ENCODE measurements at regions not wholly inside any gene's neighbourhood (a gene's known extent, or its start where the extent isn't known, plus 50 kb on each side); places are given as distances from the start of the nearest gene placed in this dataset.

DNA sequence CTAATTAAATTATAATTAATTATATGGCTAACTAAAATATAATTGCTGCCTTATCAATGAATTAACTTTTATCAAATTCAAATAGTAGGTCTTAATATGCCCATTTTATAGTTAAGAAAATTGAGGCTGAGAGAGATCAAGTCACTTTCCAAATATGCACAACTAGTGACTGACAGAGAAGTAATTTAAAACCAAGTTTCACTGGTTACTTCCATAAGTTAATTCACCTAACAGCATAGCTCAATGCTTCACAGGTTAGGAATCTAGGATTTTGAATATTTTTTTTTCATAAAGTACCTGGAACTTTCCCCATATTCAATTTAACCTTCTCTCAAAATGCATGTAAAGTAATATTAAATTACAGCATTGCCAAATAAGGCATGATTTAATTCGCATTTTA lies 134.4 kb upstream of the VEGFC start:
- TF ChIP-seq, protein P1, sequence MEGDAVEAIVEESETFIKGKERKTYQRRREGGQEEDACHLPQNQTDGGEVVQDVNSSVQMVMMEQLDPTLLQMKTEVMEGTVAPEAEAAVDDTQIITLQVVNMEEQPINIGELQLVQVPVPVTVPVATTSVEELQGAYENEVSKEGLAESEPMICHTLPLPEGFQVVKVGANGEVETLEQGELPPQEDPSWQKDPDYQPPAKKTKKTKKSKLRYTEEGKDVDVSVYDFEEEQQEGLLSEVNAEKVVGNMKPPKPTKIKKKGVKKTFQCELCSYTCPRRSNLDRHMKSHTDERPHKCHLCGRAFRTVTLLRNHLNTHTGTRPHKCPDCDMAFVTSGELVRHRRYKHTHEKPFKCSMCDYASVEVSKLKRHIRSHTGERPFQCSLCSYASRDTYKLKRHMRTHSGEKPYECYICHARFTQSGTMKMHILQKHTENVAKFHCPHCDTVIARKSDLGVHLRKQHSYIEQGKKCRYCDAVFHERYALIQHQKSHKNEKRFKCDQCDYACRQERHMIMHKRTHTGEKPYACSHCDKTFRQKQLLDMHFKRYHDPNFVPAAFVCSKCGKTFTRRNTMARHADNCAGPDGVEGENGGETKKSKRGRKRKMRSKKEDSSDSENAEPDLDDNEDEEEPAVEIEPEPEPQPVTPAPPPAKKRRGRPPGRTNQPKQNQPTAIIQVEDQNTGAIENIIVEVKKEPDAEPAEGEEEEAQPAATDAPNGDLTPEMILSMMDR (IDR thresholded peaks at IDR 0.05), result no peak
- TF ChIP-seq POLR2AphosphoS5 (IDR thresholded peaks at IDR 0.05), result no peak
